ENCODE measurements at regions not wholly inside any gene's neighbourhood (a gene's known extent, or its start where the extent isn't known, plus 50 kb on each side); places are given as distances from the start of the nearest gene placed in this dataset.

GRCh38 chr11:45371251-45372115 is 85.3 kb upstream of the SYT13 start:
- peak; percentile 76 for DNase-seq (ENCODE audit: low read depth)
- TF ChIP-seq CTCF (IDR thresholded peaks at IDR 0.05; ENCODE audit: low read depth, low read length) (peak; percentile 92), MYC (IDR thresholded peaks at IDR 0.05; ENCODE audit: low read depth, low read length) (no peak), MAX (IDR thresholded peaks at IDR 0.05; ENCODE audit: low read depth, low read length) (peak; percentile 14; the same call in 1 of the 2 replicates)
- no peak overlapping the region for H3K4me3 ChIP-seq (ENCODE audit: low read depth, low read length)

- DNase-seq (ENCODE audit: low read depth): no peak
- TF ChIP-seq CTCF (IDR thresholded peaks at IDR 0.05; ENCODE audit: low read depth, low read length): no peak
- no peak for TF ChIP-seq POLR2A (IDR thresholded peaks at IDR 0.05; ENCODE audit: extremely low read depth, insufficient read length)
- TF ChIP-seq MAX (IDR thresholded peaks at IDR 0.05; ENCODE audit: low read depth, low read length): no peak
- no peak for TF ChIP-seq MYC (IDR thresholded peaks at IDR 0.05; ENCODE audit: low read depth, low read length)
- no peak overlapping the region for H3K4me3 ChIP-seq (ENCODE audit: low read depth, low read length)
Measured at GRCh38 chr11:45369313-45369712, 83.2 kb upstream of the SYT13 start.

GRCh38 chr11:45368697-45369096 is 82.6 kb upstream of the SYT13 start:
- no peak for DNase-seq (ENCODE audit: low read depth)
- TF ChIP-seq MYC (IDR thresholded peaks at IDR 0.05; ENCODE audit: low read depth, low read length) (no peak), POLR2A (IDR thresholded peaks at IDR 0.05; ENCODE audit: extremely low read depth, insufficient read length) (no peak), CTCF (IDR thresholded peaks at IDR 0.05; ENCODE audit: low read depth, low read length) (no peak), MAX (IDR thresholded peaks at IDR 0.05; ENCODE audit: low read depth, low read length) (no peak)
- H3K4me3 ChIP-seq (ENCODE audit: low read depth, low read length): no peak overlapping the region

- DNase-seq (ENCODE audit: low read depth): no peak
- H3K4me3 ChIP-seq (ENCODE audit: low read depth, low read length): no peak overlapping the region
- TF ChIP-seq CTCF (IDR thresholded peaks at IDR 0.05; ENCODE audit: low read depth, low read length): no peak
Measured at GRCh38 chr11:45366619-45367190, 80.6 kb upstream of the SYT13 start.

- TF ChIP-seq POLR2A (IDR thresholded peaks at IDR 0.05; ENCODE audit: extremely low read depth, insufficient read length): no peak
- TF ChIP-seq MAX (IDR thresholded peaks at IDR 0.05; ENCODE audit: low read depth, low read length): no peak
- no peak for TF ChIP-seq CTCF (IDR thresholded peaks at IDR 0.05; ENCODE audit: low read depth, low read length)
- no peak overlapping the region for H3K4me3 ChIP-seq (ENCODE audit: low read depth, low read length)
- no peak for DNase-seq (ENCODE audit: low read depth)
Measured at GRCh38 chr11:45365961-45366618, 79.9 kb upstream of the SYT13 start.
